GM19324 (cell line): ENCODE measurements at regions not wholly inside any gene's neighbourhood (a gene's known extent, or its start where the extent isn't known, plus 50 kb on each side); places are given as distances from the start of the nearest gene placed in this dataset.
"Not testable (repeated sequence)": the region's sequence is repeated elsewhere in the genome, so short reads cannot be mapped to it uniquely, and the experiment has no call there.

Experiments
- ATAC-seq: cut with Tn5 transposase; IDR thresholded peaks from one replicate; pipeline ENCODE4 v1.9.1; 2021; ENCODE audit warnings: mild to moderate bottlenecking, moderate library complexity; ENCODE audit not compliant: unreplicated experiment, low FRiP score

- no peak for ATAC-seq
Measured at GRCh38 chr1:241447031-241447644, 72.4 kb downstream of the FH start.

GRCh38 chr1:241444836-241445235 lies 74.7 kb downstream of the FH start:
- no peak for ATAC-seq

- no peak for ATAC-seq
Measured at GRCh38 chr1:241443561-241443960, 76.0 kb downstream of the FH start.

- no peak for ATAC-seq
Measured at GRCh38 chr1:241442686-241443085, 76.9 kb downstream of the FH start.

- no peak for ATAC-seq
Measured at GRCh38 chr1:241440904-241441303, 78.7 kb downstream of the FH start.

GRCh38 chr1:241438686-241439085 lies 80.9 kb downstream of the FH start:
- not testable (repeated sequence) for ATAC-seq

GRCh38 chr1:241432241-241432640 lies 75.2 kb upstream of the RGS7 start:
- ATAC-seq = no peak

- not testable (repeated sequence) for ATAC-seq
Measured at GRCh38 chr1:241425091-241425490, 68.1 kb upstream of the RGS7 start.

GRCh38 chr1:241424480-241424971 lies 67.5 kb upstream of the RGS7 start:
- peak; percentile 8 for ATAC-seq

- peak; percentile 87 for ATAC-seq
Measured at GRCh38 chr1:241423541-241424479, 66.8 kb upstream of the RGS7 start.

- ATAC-seq = no peak
Measured at GRCh38 chr1:241422470-241422869, 65.5 kb upstream of the RGS7 start.

GRCh38 chr1:241419986-241420385 lies 63.0 kb upstream of the RGS7 start:
- ATAC-seq = no peak

- ATAC-seq = no peak
Measured at GRCh38 chr1:241417258-241417657, 60.3 kb upstream of the RGS7 start.

GRCh38 chr1:241413974-241414373 lies 57.0 kb upstream of the RGS7 start:
- ATAC-seq = no peak

- no peak for ATAC-seq
Measured at GRCh38 chr1:241413386-241413785, 56.4 kb upstream of the RGS7 start.

GRCh38 chr1:241412646-241413045 lies 55.6 kb upstream of the RGS7 start:
- ATAC-seq = no peak

- no peak for ATAC-seq
Measured at GRCh38 chr1:241411776-241412338, 54.9 kb upstream of the RGS7 start.

- ATAC-seq = no peak
Measured at GRCh38 chr1:241411056-241411775, 54.2 kb upstream of the RGS7 start.

GRCh38 chr1:241408170-241408569 lies 51.2 kb upstream of the RGS7 start:
- ATAC-seq = no peak
